H9 (cell line): ENCODE measurements at regions not wholly inside any gene's neighbourhood (a gene's known extent, or its start where the extent isn't known, plus 50 kb on each side); places are given as distances from the start of the nearest gene placed in this dataset.

Experiments
- DNase-seq: peaks from one replicate; pipeline ENCODE4 v3.0.0-alpha.2; 2017
- H2AFZ ChIP-seq: one replicate; pipeline ENCODE4 v1.6.1; 2013; ENCODE audit warnings: mild to moderate bottlenecking, low read length, control low read depth, moderate library complexity
- H2AK5ac ChIP-seq: 2 replicates; pipeline ENCODE4 v1.6.1; 2013; ENCODE audit warnings: low read length, control low read depth, mixed read lengths; ENCODE audit not compliant: insufficient read length
- H2BK120ac ChIP-seq: one replicate; pipeline ENCODE4 v1.6.1; 2013; ENCODE audit warnings: low read depth, mild to moderate bottlenecking, low read length, control low read depth, inconsistent platforms; ENCODE audit not compliant: poor library complexity, severe bottlenecking
- H2BK12ac ChIP-seq: 2 replicates; pipeline ENCODE4 v1.6.1; 2013; ENCODE audit warnings: low read length, control low read depth, mixed read lengths, low read depth; ENCODE audit not compliant: insufficient read length
- H2BK15ac ChIP-seq: 2 replicates; pipeline ENCODE4 v1.6.1; 2013; ENCODE audit warnings: low read depth, low read length, control low read depth
- H2BK20ac ChIP-seq: one replicate; pipeline ENCODE4 v1.6.1; 2013; ENCODE audit warnings: low read depth, mild to moderate bottlenecking, low read length, control low read depth, inconsistent platforms; ENCODE audit not compliant: poor library complexity, severe bottlenecking
- H2BK5ac ChIP-seq: 2 replicates; pipeline ENCODE4 v1.6.1; 2013; ENCODE audit warnings: low read length, control low read depth, mixed read lengths; ENCODE audit not compliant: insufficient read length
- H3K14ac ChIP-seq: 2 replicates; pipeline ENCODE4 v1.6.1; 2013; ENCODE audit warnings: low read length, control low read depth; ENCODE audit not compliant: insufficient read depth
- H3K18ac ChIP-seq: 2 replicates; pipeline ENCODE4 v1.6.1; 2013; ENCODE audit warnings: low read depth, mild to moderate bottlenecking, mixed read lengths, low read length, control low read depth; ENCODE audit not compliant: insufficient read length
- H3K23ac ChIP-seq: 2 replicates; pipeline ENCODE4 v1.6.1; 2013; ENCODE audit warnings: low read length, control low read depth, mixed read lengths, low read depth; ENCODE audit not compliant: insufficient read length
- H3K23me2 ChIP-seq: 2 replicates; pipeline ENCODE4 v1.6.1; 2013; ENCODE audit warnings: low read depth, mild to moderate bottlenecking, mixed read lengths, low read length, control low read depth; ENCODE audit not compliant: insufficient read length, poor library complexity, severe bottlenecking
- H3K27ac ChIP-seq: 2 replicates; pipeline ENCODE4 v1.5.1; 2013; ENCODE audit warnings: low read length, control low read depth, mixed read lengths, low read depth; ENCODE audit not compliant: insufficient read length
- H3K27me3 ChIP-seq: 2 replicates; pipeline ENCODE4 v1.6.1; 2013; ENCODE audit warnings: low read length, control low read depth, inconsistent platforms; ENCODE audit not compliant: insufficient read depth
- H3K4ac ChIP-seq: 2 replicates; pipeline ENCODE4 v1.6.1; 2013; ENCODE audit warnings: low read depth, mild to moderate bottlenecking, control low read depth, inconsistent platforms, low read length, moderate library complexity
- H3K4me1 ChIP-seq: 2 replicates; pipeline ENCODE4 v1.6.1; 2013; ENCODE audit warnings: low read length, control low read depth, inconsistent platforms; ENCODE audit not compliant: insufficient read depth
- H3K4me2 ChIP-seq: 2 replicates; pipeline ENCODE4 v1.6.1; 2013; ENCODE audit warnings: low read length, control low read depth, mixed read lengths; ENCODE audit not compliant: insufficient read length, insufficient read depth
- H3K56ac ChIP-seq: 2 replicates; pipeline ENCODE4 v1.6.1; 2013; ENCODE audit warnings: low read depth, mild to moderate bottlenecking, mixed read lengths, low read length, control low read depth; ENCODE audit not compliant: insufficient read length
- H3K79me1 ChIP-seq: 2 replicates; pipeline ENCODE4 v1.6.1; 2013; ENCODE audit warnings: low read depth, mild to moderate bottlenecking, moderate library complexity, low read length, control low read depth, inconsistent platforms; ENCODE audit not compliant: insufficient read depth, poor library complexity, severe bottlenecking
- H3K79me2 ChIP-seq: 2 replicates; pipeline ENCODE4 v1.6.1; 2013; ENCODE audit warnings: low read length, control low read depth, inconsistent platforms; ENCODE audit not compliant: insufficient read depth
- H3K9ac ChIP-seq: 2 replicates; pipeline ENCODE4 v1.6.1; 2013; ENCODE audit warnings: low read length, control low read depth, mixed read lengths; ENCODE audit not compliant: insufficient read length; ENCODE audit errors: extremely low read depth
- H3K9me3 ChIP-seq: one replicate; pipeline ENCODE4 v1.6.1; 2013; ENCODE audit warnings: low read depth, low read length, inconsistent platforms; ENCODE audit not compliant: control insufficient read depth
- H3T11ph ChIP-seq: one replicate; pipeline ENCODE4 v1.6.1; 2013; ENCODE audit warnings: mild to moderate bottlenecking, low read length, control low read depth, inconsistent platforms
- H4K20me1 ChIP-seq: one replicate; pipeline ENCODE4 v1.6.1; 2013; ENCODE audit not compliant: control insufficient read depth, insufficient read length, insufficient read depth
- H4K5ac ChIP-seq: 2 replicates; pipeline ENCODE4 v1.6.1; 2013; ENCODE audit warnings: low read depth, mild to moderate bottlenecking, mixed read lengths, low read length, control low read depth; ENCODE audit not compliant: insufficient read length
- H4K8ac ChIP-seq: replicated peaks from 2 replicates; pipeline ENCODE4 v1.6.1; 2013; ENCODE audit warnings: low read length, control low read depth, mixed read lengths, low read depth; ENCODE audit not compliant: insufficient read length
- H4K91ac ChIP-seq: 2 replicates; pipeline ENCODE4 v1.6.1; 2013; ENCODE audit warnings: low read depth, mild to moderate bottlenecking, moderate library complexity, mixed read lengths, low read length, control low read depth; ENCODE audit not compliant: insufficient read length
- H3K27ac Mint-ChIP-seq, 3 experiments: 2 replicates in 2 of 3; 3 replicates in 1 of 3; pipeline ENCODE4 v1.8.0; 2020 to 2021; ENCODE audit warnings: mixed read lengths in 3 of 3, mild to moderate bottlenecking in 1 of 3, moderate library complexity in 1 of 3
- H3K27me3 Mint-ChIP-seq: 2 replicates; pipeline ENCODE4 v1.8.0; 2021; ENCODE audit warnings: low read depth, mild to moderate bottlenecking, moderate library complexity, mixed read lengths
- H3K36me3 Mint-ChIP-seq, 3 experiments: 2 replicates in 2 of 3; 3 replicates in 1 of 3; pipeline ENCODE4 v1.8.0; 2020 to 2021; ENCODE audit warnings: low read depth in 3 of 3, mixed read lengths in 3 of 3; ENCODE audit not compliant: insufficient read depth in 1 of 3
- H3K4me1 Mint-ChIP-seq, 2 experiments: 2 replicates each; pipeline ENCODE4 v1.8.0; 2020; ENCODE audit warnings: mixed read lengths in 2 of 2
- H3K4me3 Mint-ChIP-seq, 2 experiments: 2 replicates in 1 of 2; 3 replicates in 1 of 2; pipeline ENCODE4 v1.8.0; 2020 to 2021; ENCODE audit warnings: mild to moderate bottlenecking in 2 of 2, mixed read lengths in 2 of 2, moderate library complexity in 1 of 2
- H3K9me3 Mint-ChIP-seq, 2 experiments: 2 replicates in 1 of 2; 3 replicates in 1 of 2; pipeline ENCODE4 v1.8.0; 2020; ENCODE audit warnings: mild to moderate bottlenecking in 2 of 2, mixed read lengths in 2 of 2, moderate library complexity in 1 of 2
- WGBS: extraction: QIAGEN DNeasy Blood & Tissue Kit; methylation state at CpG from one replicate; pipeline ENCODE4 v1.1.7; 2013; ENCODE audit warnings: missing lambda C conversion rate, low lambda C conversion rate, mixed read lengths; ENCODE audit not compliant: insufficient read length; ENCODE audit errors: extremely low coverage; 5-methylcytosine and 5-hydroxymethylcytosine counted together
- TF ChIP-seq, protein P1 (sequence below): fragments of 200-600 bp; sonication (generic); conservative IDR thresholded peaks from 3 replicates; pipeline ENCODE4 v1.8.0; 2021; ENCODE audit warnings: antibody characterized with exemption, mild to moderate bottlenecking

- no peak overlapping the region for H2BK12ac ChIP-seq
- H3K9ac ChIP-seq, result no peak overlapping the region
- no peak overlapping the region for H3K4me2 ChIP-seq
- H2BK20ac ChIP-seq, result no peak overlapping the region
- H2AFZ ChIP-seq, result no peak overlapping the region
- no peak overlapping the region for H3K56ac ChIP-seq
- Mint-ChIP-seq H3K36me3 (no peaks in the 10 kb centered on the region), H3K4me3 (no peak overlapping the region), H3K4me1 (peaks cover 13 to 20% of the 10 kb centered on the region in 2 experiments), H3K9me3 (no peaks in the 10 kb centered on the region), H3K27ac (no peak overlapping the region), H3K27me3 (no peaks in the 10 kb centered on the region)
- no peak overlapping the region for H2BK15ac ChIP-seq
- no peak overlapping the region for H3K14ac ChIP-seq
- H3K23ac ChIP-seq, result no peak overlapping the region
- H3K23me2 ChIP-seq, result no peaks in the 10 kb centered on the region
- no peak for DNase-seq
- H2BK120ac ChIP-seq, result no peak overlapping the region
- no CpG with 5 or more reads among the region's 2 CpGs for whole genome bisulfite sequencing
- no peak overlapping the region for H4K8ac ChIP-seq
- H3K4ac ChIP-seq, result no peak overlapping the region
- no peaks in the 10 kb centered on the region for H3K9me3 ChIP-seq
- no peak overlapping the region for H3T11ph ChIP-seq
- TF ChIP-seq, protein P1, sequence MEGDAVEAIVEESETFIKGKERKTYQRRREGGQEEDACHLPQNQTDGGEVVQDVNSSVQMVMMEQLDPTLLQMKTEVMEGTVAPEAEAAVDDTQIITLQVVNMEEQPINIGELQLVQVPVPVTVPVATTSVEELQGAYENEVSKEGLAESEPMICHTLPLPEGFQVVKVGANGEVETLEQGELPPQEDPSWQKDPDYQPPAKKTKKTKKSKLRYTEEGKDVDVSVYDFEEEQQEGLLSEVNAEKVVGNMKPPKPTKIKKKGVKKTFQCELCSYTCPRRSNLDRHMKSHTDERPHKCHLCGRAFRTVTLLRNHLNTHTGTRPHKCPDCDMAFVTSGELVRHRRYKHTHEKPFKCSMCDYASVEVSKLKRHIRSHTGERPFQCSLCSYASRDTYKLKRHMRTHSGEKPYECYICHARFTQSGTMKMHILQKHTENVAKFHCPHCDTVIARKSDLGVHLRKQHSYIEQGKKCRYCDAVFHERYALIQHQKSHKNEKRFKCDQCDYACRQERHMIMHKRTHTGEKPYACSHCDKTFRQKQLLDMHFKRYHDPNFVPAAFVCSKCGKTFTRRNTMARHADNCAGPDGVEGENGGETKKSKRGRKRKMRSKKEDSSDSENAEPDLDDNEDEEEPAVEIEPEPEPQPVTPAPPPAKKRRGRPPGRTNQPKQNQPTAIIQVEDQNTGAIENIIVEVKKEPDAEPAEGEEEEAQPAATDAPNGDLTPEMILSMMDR, result no peak
- no peak overlapping the region for H4K91ac ChIP-seq
- H3K18ac ChIP-seq, result no peak overlapping the region
- no peaks in the 10 kb centered on the region for H3K79me2 ChIP-seq
- H3K27ac ChIP-seq, result no peak overlapping the region
- no peak overlapping the region for H2AK5ac ChIP-seq
- H4K5ac ChIP-seq, result no peak overlapping the region
- H3K27me3 ChIP-seq, result no peaks in the 10 kb centered on the region
- H2BK5ac ChIP-seq, result no peak overlapping the region
- H3K79me1 ChIP-seq, result no peaks in the 10 kb centered on the region
- H3K4me1 ChIP-seq, result no peaks in the 10 kb centered on the region
- no peaks in the 10 kb centered on the region for H4K20me1 ChIP-seq
Observed at GRCh38 chr6:51536728-51537127, 550.7 kb downstream of the PKHD1 start.
